HEK293T (cell line): ENCODE measurements at regions not wholly inside any gene's neighbourhood (a gene's known extent, or its start where the extent isn't known, plus 50 kb on each side); places are given as distances from the start of the nearest gene placed in this dataset.

ENCODE experiments used
- CTCF ChIA-PET: fragments of 350-600 bp; formaldehyde crosslinking; extraction: SDS; loops from one replicate; lab custom pipeline; 2021; ENCODE audit warnings: antibody characterized with exemption, inconsistent platforms; lab: Yijun Ruan, JAX
- POLR2A ChIA-PET: fragments of 350-600 bp; formaldehyde crosslinking; extraction: SDS; loops from one replicate; lab custom pipeline; 2020; ENCODE audit warnings: antibody characterized with exemption, inconsistent platforms; lab: Yijun Ruan, JAX
- DNase-seq: peaks from one replicate; pipeline ENCODE4 v3.0.0; 2012; ENCODE audit warnings: mixed read lengths; ENCODE audit errors: extremely low spot score
- ARNT ChIP-seq: fragments of 450-650 bp; IDR thresholded peaks from 2 replicates; pipeline ENCODE4 v1.6.1; 2017; ENCODE audit warnings: mild to moderate bottlenecking
- BHLHE40 ChIP-seq: fragments of 450-650 bp; IDR thresholded peaks from 2 replicates; pipeline ENCODE4 v1.6.1; 2016; ENCODE audit warnings: mild to moderate bottlenecking, moderate library complexity, borderline replicate concordance
- CTBP1 ChIP-seq: fragments of 450-650 bp; IDR thresholded peaks from 2 replicates; pipeline ENCODE4 v1.6.1; 2016; ENCODE audit warnings: borderline replicate concordance
- ELF4 ChIP-seq: fragments of 450-650 bp; IDR thresholded peaks from 2 replicates; pipeline ENCODE4 v1.6.1; 2017; ENCODE audit warnings: antibody characterized with exemption
- FOXA1 ChIP-seq: fragments of 450-650 bp; IDR thresholded peaks from 2 replicates; pipeline ENCODE4 v1.6.1; 2016; ENCODE audit warnings: mild to moderate bottlenecking
- FOXK2 ChIP-seq: fragments of 450-650 bp; IDR thresholded peaks from 2 replicates; pipeline ENCODE4 v1.6.1; 2016; ENCODE audit warnings: mild to moderate bottlenecking
- FOXM1 ChIP-seq: fragments of 450-650 bp; IDR thresholded peaks from 2 replicates; pipeline ENCODE4 v1.6.1; 2017; ENCODE audit warnings: mild to moderate bottlenecking, borderline replicate concordance
- HDGF ChIP-seq: fragments of 450-650 bp; IDR thresholded peaks from 2 replicates; pipeline ENCODE4 v1.6.1; 2017; ENCODE audit warnings: antibody characterized with exemption, borderline replicate concordance
- L3MBTL2 ChIP-seq: fragments of 450-650 bp; conservative IDR thresholded peaks from 2 replicates; pipeline ENCODE4 v1.6.1; 2016; ENCODE audit warnings: mild to moderate bottlenecking
- LEF1 ChIP-seq: fragments of 450-650 bp; IDR thresholded peaks from 2 replicates; pipeline ENCODE4 v1.6.1; 2017; ENCODE audit warnings: mild to moderate bottlenecking, borderline replicate concordance
- NFRKB ChIP-seq: fragments of 450-650 bp; IDR thresholded peaks from 2 replicates; pipeline ENCODE4 v1.6.1; 2016; ENCODE audit warnings: mild to moderate bottlenecking, moderate library complexity
- SP1 ChIP-seq: fragments of 450-650 bp; IDR thresholded peaks from 2 replicates; pipeline ENCODE4 v1.6.1; 2017
- SUZ12 ChIP-seq: fragments of 450-650 bp; IDR thresholded peaks from 2 replicates; pipeline ENCODE4 v1.6.1; 2016; ENCODE audit warnings: mild to moderate bottlenecking
- TARDBP ChIP-seq: fragments of 450-650 bp; IDR thresholded peaks from 2 replicates; pipeline ENCODE4 v1.6.1; 2016
- ZNF384 ChIP-seq: fragments of 450-650 bp; IDR thresholded peaks from 2 replicates; pipeline ENCODE4 v1.6.1; 2016
- TF ChIP-seq, protein P1 (sequence below): fragments of 450-650 bp; IDR thresholded peaks from 2 replicates; pipeline ENCODE4 v1.6.1; 2016

DNA sequence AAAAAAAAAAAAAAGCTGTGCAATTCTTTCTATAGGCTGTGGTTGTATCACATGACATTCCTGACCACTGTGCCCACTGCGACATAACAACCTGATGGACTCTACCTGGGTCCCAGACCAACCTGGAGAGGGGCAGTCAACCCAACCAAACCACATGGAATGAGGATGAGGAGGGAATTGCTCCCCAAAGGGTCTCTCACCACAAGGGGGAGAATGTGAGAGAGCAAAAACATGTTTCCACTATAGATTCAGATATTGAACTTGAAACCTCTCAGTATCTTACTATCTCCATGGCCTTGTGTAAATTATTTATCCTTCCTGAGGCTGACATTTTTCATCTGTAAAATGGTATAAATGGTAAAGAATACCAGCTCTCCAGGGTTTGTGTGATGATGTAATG is 66.9 kb upstream of the SV2C start:
- no peak for DNase-seq
- POLR2A ChIA-PET, result no interaction called here
- CTCF ChIA-PET, result no interaction called here
- TF ChIP-seq HDGF, result no peak
- no peak for TF ChIP-seq L3MBTL2
- no peak for TF ChIP-seq CTBP1
- TF ChIP-seq ELF4, result no peak
- no peak for TF ChIP-seq NFRKB
- TF ChIP-seq, protein P1, sequence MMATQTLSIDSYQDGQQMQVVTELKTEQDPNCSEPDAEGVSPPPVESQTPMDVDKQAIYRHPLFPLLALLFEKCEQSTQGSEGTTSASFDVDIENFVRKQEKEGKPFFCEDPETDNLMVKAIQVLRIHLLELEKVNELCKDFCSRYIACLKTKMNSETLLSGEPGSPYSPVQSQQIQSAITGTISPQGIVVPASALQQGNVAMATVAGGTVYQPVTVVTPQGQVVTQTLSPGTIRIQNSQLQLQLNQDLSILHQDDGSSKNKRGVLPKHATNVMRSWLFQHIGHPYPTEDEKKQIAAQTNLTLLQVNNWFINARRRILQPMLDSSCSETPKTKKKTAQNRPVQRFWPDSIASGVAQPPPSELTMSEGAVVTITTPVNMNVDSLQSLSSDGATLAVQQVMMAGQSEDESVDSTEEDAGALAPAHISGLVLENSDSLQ, result no peak
- TF ChIP-seq FOXM1, result no peak
- no peak for TF ChIP-seq SUZ12
- TF ChIP-seq TARDBP, result no peak
- no peak for TF ChIP-seq ARNT
- TF ChIP-seq FOXA1, result no peak
- TF ChIP-seq FOXK2, result no peak
- no peak for TF ChIP-seq SP1
- TF ChIP-seq LEF1, result no peak
- TF ChIP-seq ZNF384, result no peak
- TF ChIP-seq BHLHE40, result no peak

- DNase-seq, result no peak
- ChIA-PET CTCF (no interaction called here), POLR2A (no interaction called here)
- TF ChIP-seq ELF4 (no peak), SUZ12 (no peak), FOXK2 (no peak), BHLHE40 (no peak), CTBP1 (no peak), FOXA1 (no peak), ZNF384 (no peak), HDGF (no peak), FOXM1 (no peak), TARDBP (no peak), ARNT (no peak), LEF1 (no peak), L3MBTL2 (no peak), NFRKB (no peak), SP1 (no peak)
- TF ChIP-seq, protein P1, result no peak
These were observed 69.2 kb upstream of the SV2C start for GRCh38 chr5:76014005-76014404.

DNA sequence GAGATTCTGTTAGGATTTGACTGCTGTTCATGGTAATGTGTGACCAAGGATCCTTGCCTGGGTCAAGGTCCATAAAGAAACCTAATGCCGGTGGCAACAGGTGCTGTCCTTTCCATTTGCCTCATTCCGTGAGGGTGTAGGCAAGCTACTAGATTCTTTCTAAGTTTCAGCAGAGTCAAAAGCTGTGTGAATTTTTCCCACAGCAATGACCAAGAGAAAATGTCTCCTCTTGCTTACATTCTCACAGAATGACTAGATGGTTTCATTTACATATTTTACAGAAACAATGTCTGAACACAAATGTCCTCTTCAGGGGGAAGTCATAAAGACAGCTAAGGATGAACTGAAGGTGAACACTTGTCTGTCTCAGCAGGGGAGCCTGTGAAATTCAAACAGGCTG is 75.3 kb upstream of the SV2C start:
- TF ChIP-seq LEF1 (no peak), ARNT (no peak), FOXM1 (no peak), TARDBP (no peak)
- TF ChIP-seq, protein P1, result no peak
- ChIA-PET POLR2A (no interaction called here), CTCF (no interaction called here)
- no peak for DNase-seq

DNA sequence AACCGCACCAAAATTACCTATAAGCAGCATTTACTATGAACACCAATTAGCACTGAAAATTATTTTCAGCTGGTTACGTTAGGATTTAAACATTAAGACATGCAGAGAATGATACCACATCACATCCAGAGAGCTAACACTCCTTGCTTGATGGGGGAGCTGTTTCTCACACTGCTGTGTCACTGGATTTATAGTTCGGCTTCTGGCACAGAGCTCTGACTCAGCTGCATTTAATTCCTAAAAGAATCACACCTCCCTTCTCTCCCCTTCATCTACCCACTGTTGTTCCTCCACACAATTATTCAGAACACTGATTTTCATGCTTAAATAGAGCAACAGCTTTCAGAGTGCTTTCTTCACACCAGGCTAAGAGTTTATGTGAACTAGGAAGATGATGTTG is 82.6 kb upstream of the SV2C start:
- CTCF ChIA-PET, result interaction anchor here (0.6 kb wide), 1 partner anchor 67 kb away, joined by 5 read pairs; no protein-coding TSS in a partner anchor
- POLR2A ChIA-PET, result no interaction called here
- DNase-seq, result no peak
- TF ChIP-seq SP1 (no peak), TARDBP (no peak), ARNT (no peak), CTBP1 (no peak)

DNA sequence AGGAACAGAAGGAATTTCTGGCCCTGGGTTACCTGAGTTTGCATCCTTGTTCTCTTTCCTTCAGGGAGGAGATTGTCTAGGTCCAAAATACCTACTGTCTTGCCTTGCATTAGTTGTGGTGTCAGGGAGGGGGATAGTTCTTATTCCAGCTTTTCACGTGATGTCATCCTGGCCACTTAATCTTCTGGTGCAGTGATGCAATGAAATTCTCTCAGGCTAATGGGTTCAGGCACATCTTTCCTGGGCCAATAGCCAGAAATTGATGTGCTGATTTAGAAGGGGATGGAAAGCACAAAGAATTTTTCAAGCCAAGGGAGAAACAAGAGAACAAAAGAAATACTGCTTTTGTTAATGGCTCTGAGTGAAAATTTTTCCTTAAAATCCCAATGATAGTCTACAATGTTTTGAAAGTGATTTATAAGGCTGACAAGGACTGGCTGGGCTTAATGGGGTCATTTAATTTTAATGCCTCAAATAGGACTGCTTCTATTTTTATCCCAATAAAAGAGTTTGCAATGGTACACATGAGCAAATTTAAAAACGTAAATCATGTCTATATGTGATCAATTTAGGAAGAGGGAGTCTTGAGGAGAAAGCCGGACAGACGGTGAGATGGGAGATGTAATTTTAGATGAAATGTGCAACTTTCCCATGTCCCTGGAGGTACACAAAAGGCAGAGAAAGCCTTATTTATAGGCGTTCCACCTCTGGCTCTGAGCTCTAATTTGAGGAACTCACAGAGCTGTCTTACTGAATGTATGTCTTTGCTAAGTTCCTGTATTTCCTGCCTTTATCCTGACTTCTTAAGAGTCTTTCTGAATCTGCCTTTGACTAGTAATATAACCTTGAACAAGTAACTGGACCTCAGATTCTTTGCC is 89.3 kb upstream of the SV2C start:
- CTCF ChIA-PET, result no interaction called here
- POLR2A ChIA-PET, result no interaction called here
- no peak for DNase-seq
- no peak for TF ChIP-seq L3MBTL2
- TF ChIP-seq CTBP1, result no peak
- no peak for TF ChIP-seq ELF4
- TF ChIP-seq FOXM1, result no peak
- no peak for TF ChIP-seq FOXK2
- TF ChIP-seq SP1, result no peak
- TF ChIP-seq ZNF384, result no peak
- TF ChIP-seq TARDBP, result no peak
- TF ChIP-seq ARNT, result no peak
- no peak for TF ChIP-seq NFRKB
- TF ChIP-seq, protein P1, result no peak

- POLR2A ChIA-PET, result no interaction called here
- CTCF ChIA-PET, result no interaction called here
- no peak for DNase-seq
- TF ChIP-seq SP1, result no peak
- TF ChIP-seq ELF4, result no peak
- TF ChIP-seq NFRKB, result no peak
- no peak for TF ChIP-seq LEF1
- no peak for TF ChIP-seq TARDBP
- TF ChIP-seq BHLHE40, result no peak
- no peak for TF ChIP-seq CTBP1
- no peak for TF ChIP-seq SUZ12
These were observed 90.0 kb upstream of the SV2C start for GRCh38 chr5:75993183-75993582.
